IMR-90 (cell line): ENCODE measurements at regions not wholly inside any gene's neighbourhood (a gene's known extent, or its start where the extent isn't known, plus 50 kb on each side); places are given as distances from the start of the nearest gene placed in this dataset.

ENCODE experiments used
- BHLHE40 ChIP-seq: fragments of 150-350 bp; IDR thresholded peaks from 2 replicates; pipeline ENCODE4 v1.6.1; 2016; ENCODE audit warnings: mild to moderate bottlenecking, low read depth, low read length
- POLR2A ChIP-seq: IDR thresholded peaks from 2 replicates; pipeline ENCODE4 v1.6.1; 2012; ENCODE audit warnings: mild to moderate bottlenecking, low read depth, low read length
- TF ChIP-seq, protein P1 (sequence below): conservative IDR thresholded peaks from 2 replicates; pipeline ENCODE4 v1.5.1; 2012; ENCODE audit warnings: mild to moderate bottlenecking, low read depth, low read length, improper control_type of control experiment

DNA sequence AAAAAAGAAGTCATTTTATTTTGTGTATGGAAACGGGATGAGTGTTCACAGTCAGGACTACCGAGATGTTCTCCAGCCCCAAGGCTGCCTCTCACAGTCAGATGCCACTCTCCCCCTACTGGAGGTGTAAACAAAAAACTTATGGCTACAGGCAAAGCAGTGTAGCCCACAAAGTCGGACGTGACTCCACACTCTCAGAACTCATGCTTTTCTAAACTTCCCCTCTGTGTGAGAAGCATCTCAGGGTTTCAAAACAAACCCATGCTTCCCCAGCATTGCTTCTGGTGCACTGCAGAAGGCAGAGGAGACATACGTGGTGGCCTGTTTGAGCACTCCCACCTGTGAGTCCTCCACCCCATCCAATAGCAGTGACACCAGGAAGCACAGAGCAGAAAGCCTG is 580.3 kb downstream of the BNC2 start:
- TF ChIP-seq, protein P1, sequence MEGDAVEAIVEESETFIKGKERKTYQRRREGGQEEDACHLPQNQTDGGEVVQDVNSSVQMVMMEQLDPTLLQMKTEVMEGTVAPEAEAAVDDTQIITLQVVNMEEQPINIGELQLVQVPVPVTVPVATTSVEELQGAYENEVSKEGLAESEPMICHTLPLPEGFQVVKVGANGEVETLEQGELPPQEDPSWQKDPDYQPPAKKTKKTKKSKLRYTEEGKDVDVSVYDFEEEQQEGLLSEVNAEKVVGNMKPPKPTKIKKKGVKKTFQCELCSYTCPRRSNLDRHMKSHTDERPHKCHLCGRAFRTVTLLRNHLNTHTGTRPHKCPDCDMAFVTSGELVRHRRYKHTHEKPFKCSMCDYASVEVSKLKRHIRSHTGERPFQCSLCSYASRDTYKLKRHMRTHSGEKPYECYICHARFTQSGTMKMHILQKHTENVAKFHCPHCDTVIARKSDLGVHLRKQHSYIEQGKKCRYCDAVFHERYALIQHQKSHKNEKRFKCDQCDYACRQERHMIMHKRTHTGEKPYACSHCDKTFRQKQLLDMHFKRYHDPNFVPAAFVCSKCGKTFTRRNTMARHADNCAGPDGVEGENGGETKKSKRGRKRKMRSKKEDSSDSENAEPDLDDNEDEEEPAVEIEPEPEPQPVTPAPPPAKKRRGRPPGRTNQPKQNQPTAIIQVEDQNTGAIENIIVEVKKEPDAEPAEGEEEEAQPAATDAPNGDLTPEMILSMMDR: no peak
- TF ChIP-seq BHLHE40 (no peak), POLR2A (no peak)
